HepG2 (cell line): ENCODE measurements at regions not wholly inside any gene's neighbourhood (a gene's known extent, or its start where the extent isn't known, plus 50 kb on each side); places are given as distances from the start of the nearest gene placed in this dataset.

Experiments used
- AFF4 ChIP-seq: sonication (generic); formaldehyde crosslinking; IDR thresholded peaks from 2 replicates; pipeline ENCODE4 v1.4.0; 2020; ENCODE audit warnings: missing genetic modification reagents
- DMAP1 ChIP-seq: IDR thresholded peaks from 2 replicates; pipeline ENCODE4 v1.6.1; 2016
- EED ChIP-seq: sonication (generic); formaldehyde crosslinking; IDR thresholded peaks from 2 replicates; pipeline ENCODE4 v1.5.0; 2020; ENCODE audit warnings: mild to moderate bottlenecking, missing genetic modification reagents
- EP300 ChIP-seq, 3 experiments: sonication (generic) in 1 of 3; formaldehyde crosslinking in 1 of 3; IDR thresholded peaks; 2 replicates each; pipeline versions ENCODE4 v1.5.1 to v1.6.1; 2011 to 2020; ENCODE audit warnings: low read depth in 2 of 3, low read length in 2 of 3, borderline replicate concordance in 1 of 3, improper control_type of control experiment in 1 of 3, mild to moderate bottlenecking in 1 of 3, missing genetic modification reagents in 1 of 3, moderate library complexity in 1 of 3
- GTF2F1 ChIP-seq: fragments of 150-350 bp; IDR thresholded peaks from 2 replicates; pipeline ENCODE4 v1.6.1; 2014; ENCODE audit warnings: low read length
- KDM1A ChIP-seq: IDR thresholded peaks from 2 replicates; pipeline ENCODE4 v1.6.1; 2016; ENCODE audit warnings: missing compliant biosample characterization
- MYPOP ChIP-seq: sonication (generic); formaldehyde crosslinking; IDR thresholded peaks from 2 replicates; pipeline ENCODE4 v1.8.1; 2023; ENCODE audit warnings: mild to moderate bottlenecking, moderate library complexity, missing genetic modification reagents
- NBN ChIP-seq: fragments of 450-650 bp; conservative IDR thresholded peaks from 2 replicates; pipeline ENCODE4 v1.6.1; 2017
- SNRNP70 ChIP-seq: fragments of 200-400 bp; formaldehyde crosslinking; IDR thresholded peaks from 2 replicates; pipeline ENCODE4 v1.6.1; 2017; ENCODE audit warnings: mild to moderate bottlenecking, low read depth, low read length, moderate library complexity
- ZBTB14 ChIP-seq: sonication (generic); formaldehyde crosslinking; IDR thresholded peaks from 2 replicates; pipeline ENCODE4 v1.4.0; 2020; ENCODE audit warnings: missing genetic modification reagents
- ZBTB21 ChIP-seq: sonication (generic); formaldehyde crosslinking; IDR thresholded peaks from 2 replicates; pipeline ENCODE4 v1.4.0; 2020; ENCODE audit warnings: missing genetic modification reagents
- ZBTB40 ChIP-seq, 2 experiments: fragments of 450-650 bp in 1 of 2; sonication (generic) in 1 of 2; formaldehyde crosslinking in 1 of 2; IDR thresholded peaks; 2 replicates each; pipeline versions ENCODE4 v1.6.1 to v1.8.0; 2016 to 2022; ENCODE audit warnings: antibody characterized with exemption in 1 of 2, mild to moderate bottlenecking in 1 of 2, missing genetic modification reagents in 1 of 2
- ZNF790 ChIP-seq: sonication (generic); formaldehyde crosslinking; IDR thresholded peaks from 2 replicates; pipeline ENCODE4 v1.8.0; 2022; ENCODE audit warnings: missing genetic modification reagents, mild to moderate bottlenecking, borderline replicate concordance

GRCh38 chr3:42014458-42014920 is 52.6 kb upstream of the ULK4 start (continued):
- TF ChIP-seq MYPOP: peak; percentile 56; the same call in 1 of the 2 replicates
- no peak; the same call in 1 of the 2 replicates for TF ChIP-seq DMAP1 (CRISPR knock-in tag)
- peak; percentile 48 for TF ChIP-seq ZBTB40 (IDR thresholded peaks at IDR 0.05)
- no peak for TF ChIP-seq ZBTB40 (CRISPR knock-in tag; IDR thresholded peaks at IDR 0.05)
- no peak for TF ChIP-seq NBN
- no peak for TF ChIP-seq AFF4 (CRISPR knock-in tag)
- TF ChIP-seq KDM1A: no peak
- TF ChIP-seq ZBTB14 (CRISPR knock-in tag): no peak
- TF ChIP-seq SNRNP70: no peak
- TF ChIP-seq ZBTB21 (CRISPR knock-in tag): no peak
- no peak for TF ChIP-seq ZNF790 (CRISPR knock-in tag)
- no peak for TF ChIP-seq GTF2F1
- no peak for TF ChIP-seq EED
- no peak for TF ChIP-seq EP300 (IDR thresholded peaks at IDR 0.05; ENCODE audit: low read depth in 2 of 2, low read length in 2 of 2)
- no peak for TF ChIP-seq EP300 (CRISPR knock-in tag; IDR thresholded peaks at IDR 0.05; ENCODE audit: borderline replicate concordance)
